ENCODE measurements at regions not wholly inside any gene's neighbourhood (a gene's known extent, or its start where the extent isn't known, plus 50 kb on each side); places are given as distances from the start of the nearest gene placed in this dataset.

DNA sequence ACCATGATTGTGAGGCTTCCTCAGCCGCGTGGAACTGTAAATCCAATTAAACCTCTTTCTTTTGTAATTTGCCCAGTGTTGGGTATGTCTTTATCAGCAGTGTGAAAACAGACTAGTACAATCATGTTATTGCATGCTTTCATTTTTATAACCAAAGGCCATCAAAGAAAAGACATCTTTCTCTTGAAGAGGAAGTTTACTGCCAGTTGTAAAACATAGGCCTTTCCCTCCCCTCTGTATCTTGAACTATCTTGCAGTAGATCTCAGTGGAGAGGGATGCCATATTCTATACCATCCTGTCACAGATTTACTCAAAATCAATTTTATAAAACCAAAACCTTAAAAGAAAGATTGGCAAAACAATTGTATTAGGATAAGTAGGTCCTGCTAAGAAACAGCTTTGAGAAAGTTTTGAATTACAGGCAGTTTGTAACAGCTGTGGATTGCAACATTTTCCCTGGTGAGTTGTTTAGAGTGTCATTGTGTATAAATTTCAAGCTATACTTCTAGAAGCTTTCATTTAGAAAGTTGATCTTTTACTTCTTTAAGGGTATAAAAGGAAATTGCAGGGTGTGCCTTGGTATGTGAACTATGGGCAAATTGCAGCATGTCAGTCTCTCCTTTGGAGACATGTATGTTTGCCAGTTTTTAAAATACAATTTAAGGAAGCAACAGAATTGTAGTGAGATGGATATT is 128.0 kb downstream of the ATP23 start:
- Histone ChIP-seq H3K9me2 (ENCODE audit: low read depth, low read length) (no peaks in the 10 kb centered on the region), H3K4me1 (ENCODE audit: insufficient read depth, low read length, severe bottlenecking) (no peaks in the 10 kb centered on the region), H3K4me3 (ENCODE audit: low read depth, low read length, poor library complexity, severe bottlenecking) (no peak overlapping the region), H3K9ac (ENCODE audit: low read length) (no peak overlapping the region), H3K36me3 (ENCODE audit: insufficient read depth, low read length) (no peaks in the 10 kb centered on the region), H3F3A (ENCODE audit: insufficient read depth, low read length) (no peaks in the 10 kb centered on the region), H3K4me2 (ENCODE audit: low read length) (no peak overlapping the region), H3K9me3 (ENCODE audit: low read length) (no peaks in the 10 kb centered on the region), H3K79me2 (ENCODE audit: insufficient read depth, low read length) (no peaks in the 10 kb centered on the region), H2AFZ (ENCODE audit: low read length) (no peak overlapping the region), H3K27me3 (ENCODE audit: insufficient read depth, low read length) (no peaks in the 10 kb centered on the region), H4K20me1 (ENCODE audit: insufficient read depth, low read length) (no peaks in the 10 kb centered on the region), H3K27ac (ENCODE audit: low read depth, low read length, poor library complexity, severe bottlenecking) (no peak overlapping the region)
- TF ChIP-seq EZH2 (IDR thresholded peaks at IDR 0.05; ENCODE audit: borderline replicate concordance, low read length): no peak
- TF ChIP-seq, protein P1, sequence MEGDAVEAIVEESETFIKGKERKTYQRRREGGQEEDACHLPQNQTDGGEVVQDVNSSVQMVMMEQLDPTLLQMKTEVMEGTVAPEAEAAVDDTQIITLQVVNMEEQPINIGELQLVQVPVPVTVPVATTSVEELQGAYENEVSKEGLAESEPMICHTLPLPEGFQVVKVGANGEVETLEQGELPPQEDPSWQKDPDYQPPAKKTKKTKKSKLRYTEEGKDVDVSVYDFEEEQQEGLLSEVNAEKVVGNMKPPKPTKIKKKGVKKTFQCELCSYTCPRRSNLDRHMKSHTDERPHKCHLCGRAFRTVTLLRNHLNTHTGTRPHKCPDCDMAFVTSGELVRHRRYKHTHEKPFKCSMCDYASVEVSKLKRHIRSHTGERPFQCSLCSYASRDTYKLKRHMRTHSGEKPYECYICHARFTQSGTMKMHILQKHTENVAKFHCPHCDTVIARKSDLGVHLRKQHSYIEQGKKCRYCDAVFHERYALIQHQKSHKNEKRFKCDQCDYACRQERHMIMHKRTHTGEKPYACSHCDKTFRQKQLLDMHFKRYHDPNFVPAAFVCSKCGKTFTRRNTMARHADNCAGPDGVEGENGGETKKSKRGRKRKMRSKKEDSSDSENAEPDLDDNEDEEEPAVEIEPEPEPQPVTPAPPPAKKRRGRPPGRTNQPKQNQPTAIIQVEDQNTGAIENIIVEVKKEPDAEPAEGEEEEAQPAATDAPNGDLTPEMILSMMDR (IDR thresholded peaks at IDR 0.05; ENCODE audit: low read length): no peak

DNA sequence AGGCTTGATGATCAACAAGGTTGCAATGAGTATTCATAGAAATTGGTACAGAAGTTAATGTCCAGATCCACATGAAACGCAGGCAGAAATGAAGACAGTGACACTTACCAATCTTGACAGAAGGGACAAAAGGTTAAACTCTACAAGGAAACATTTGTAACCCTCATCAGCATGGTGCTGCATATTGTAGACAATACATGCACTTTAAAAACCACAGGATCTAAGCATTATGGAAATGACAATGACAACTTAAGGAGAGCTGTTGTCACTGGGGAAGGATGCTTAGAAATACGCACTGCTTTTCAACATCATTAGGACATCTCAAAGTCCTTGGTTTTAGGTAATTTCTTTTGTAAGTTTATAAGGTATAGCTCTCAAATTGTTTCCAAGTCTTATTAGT is 130.6 kb downstream of the ATP23 start:
- TF ChIP-seq EZH2 (IDR thresholded peaks at IDR 0.05; ENCODE audit: borderline replicate concordance, low read length): no peak
- TF ChIP-seq, protein P1 (IDR thresholded peaks at IDR 0.05; ENCODE audit: low read length): no peak
- Histone ChIP-seq H3K36me3 (ENCODE audit: insufficient read depth, low read length) (no peaks in the 10 kb centered on the region), H3K79me2 (ENCODE audit: insufficient read depth, low read length) (no peaks in the 10 kb centered on the region), H3F3A (ENCODE audit: insufficient read depth, low read length) (no peaks in the 10 kb centered on the region), H3K9me2 (ENCODE audit: low read depth, low read length) (no peaks in the 10 kb centered on the region), H3K4me3 (ENCODE audit: low read depth, low read length, poor library complexity, severe bottlenecking) (no peak overlapping the region), H3K9ac (ENCODE audit: low read length) (no peak overlapping the region), H3K4me1 (ENCODE audit: insufficient read depth, low read length, severe bottlenecking) (no peaks in the 10 kb centered on the region), H3K4me2 (ENCODE audit: low read length) (no peak overlapping the region), H3K27ac (ENCODE audit: low read depth, low read length, poor library complexity, severe bottlenecking) (no peak overlapping the region), H4K20me1 (ENCODE audit: insufficient read depth, low read length) (no peaks in the 10 kb centered on the region), H3K27me3 (ENCODE audit: insufficient read depth, low read length) (no peaks in the 10 kb centered on the region), H3K9me3 (ENCODE audit: low read length) (no peaks in the 10 kb centered on the region), H2AFZ (ENCODE audit: low read length) (no peak overlapping the region)

DNA sequence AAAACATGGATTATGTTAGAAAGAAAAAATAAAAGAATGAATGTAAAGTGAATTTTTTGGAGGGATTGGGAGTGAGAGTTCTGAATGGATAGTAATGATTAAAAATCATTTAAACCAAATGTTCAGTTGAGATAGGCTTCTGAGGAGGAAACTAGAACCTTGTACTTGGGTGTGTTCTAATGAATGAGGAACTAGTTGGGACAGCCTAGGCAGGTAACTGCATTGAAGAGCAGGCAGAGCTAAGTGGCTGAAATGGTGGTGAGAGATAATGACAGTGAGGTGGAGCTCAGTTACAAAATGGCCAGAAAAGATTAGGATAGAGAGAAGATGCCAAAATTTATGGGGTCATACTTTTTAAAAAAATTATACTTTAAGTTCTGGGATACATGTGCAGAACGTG is 132.9 kb downstream of the ATP23 start:
- Histone ChIP-seq H3K9ac (ENCODE audit: low read length) (no peak overlapping the region), H3F3A (ENCODE audit: insufficient read depth, low read length) (no peaks in the 10 kb centered on the region), H3K9me3 (ENCODE audit: low read length) (no peaks in the 10 kb centered on the region), H3K27me3 (ENCODE audit: insufficient read depth, low read length) (no peaks in the 10 kb centered on the region), H3K9me2 (ENCODE audit: low read depth, low read length) (no peaks in the 10 kb centered on the region), H3K36me3 (ENCODE audit: insufficient read depth, low read length) (no peaks in the 10 kb centered on the region), H3K4me3 (ENCODE audit: low read depth, low read length, poor library complexity, severe bottlenecking) (no peak overlapping the region), H3K79me2 (ENCODE audit: insufficient read depth, low read length) (no peaks in the 10 kb centered on the region), H4K20me1 (ENCODE audit: insufficient read depth, low read length) (no peaks in the 10 kb centered on the region), H3K4me2 (ENCODE audit: low read length) (no peak overlapping the region), H3K27ac (ENCODE audit: low read depth, low read length, poor library complexity, severe bottlenecking) (no peak overlapping the region), H2AFZ (ENCODE audit: low read length) (no peak overlapping the region), H3K4me1 (ENCODE audit: insufficient read depth, low read length, severe bottlenecking) (no peaks in the 10 kb centered on the region)
- TF ChIP-seq, protein P1 (IDR thresholded peaks at IDR 0.05; ENCODE audit: low read length): no peak
- no peak for TF ChIP-seq EZH2 (IDR thresholded peaks at IDR 0.05; ENCODE audit: borderline replicate concordance, low read length)
